HepG2 (cell line): ENCODE measurements at regions not wholly inside any gene's neighbourhood (a gene's known extent, or its start where the extent isn't known, plus 50 kb on each side); places are given as distances from the start of the nearest gene placed in this dataset.

Source experiments
- ASH2L ChIP-seq: fragments of 300-600, 200-600 bp; sonication (generic); IDR thresholded peaks from 2 replicates; pipeline ENCODE4 v1.7.0; 2017; ENCODE audit warnings: low read depth, mild to moderate bottlenecking, moderate library complexity, mixed read lengths, low read length; ENCODE audit not compliant: insufficient read length
- CTCF ChIP-seq: sonication (generic); formaldehyde crosslinking; IDR thresholded peaks from 2 replicates; pipeline ENCODE4 v1.5.0; 2020; ENCODE audit warnings: mild to moderate bottlenecking, missing genetic modification reagents, moderate library complexity
- IRX3 ChIP-seq: sonication (generic); formaldehyde crosslinking; IDR thresholded peaks from 2 replicates; pipeline ENCODE4 v1.8.1; 2023; ENCODE audit warnings: mild to moderate bottlenecking, low read depth, missing genetic modification reagents, borderline replicate concordance
- KLF9 ChIP-seq: IDR thresholded peaks from 2 replicates; pipeline ENCODE4 v1.6.1; 2016; ENCODE audit warnings: low read depth
- NCOA2 ChIP-seq: sonication (generic); formaldehyde crosslinking; IDR thresholded peaks from 2 replicates; pipeline ENCODE4 v1.8.0; 2022; ENCODE audit warnings: inconsistent platforms
- NR3C1 ChIP-seq: sonication (generic); formaldehyde crosslinking; IDR thresholded peaks from 2 replicates; pipeline ENCODE4 v1.4.0; 2020; ENCODE audit warnings: missing genetic modification reagents
- POLR2A ChIP-seq, 2 experiments: IDR thresholded peaks; 2 replicates each; pipeline ENCODE4 v1.6.1; 2011; ENCODE audit warnings: low read depth in 2 of 2, low read length in 2 of 2, mild to moderate bottlenecking in 1 of 2, moderate library complexity in 1 of 2; ENCODE audit not compliant: insufficient read depth in 1 of 2
- ZNF580 ChIP-seq: IDR thresholded peaks from 2 replicates; pipeline ENCODE4 v1.6.1; 2016; ENCODE audit warnings: low read depth, borderline replicate concordance
- ZNF629 ChIP-seq: sonication (generic); formaldehyde crosslinking; conservative IDR thresholded peaks from 2 replicates; pipeline ENCODE4 v1.5.0; 2020; ENCODE audit warnings: missing genetic modification reagents

- TF ChIP-seq KLF9 (no peak), POLR2A (IDR thresholded peaks at IDR 0.05; ENCODE audit: insufficient read depth in 1 of 2, low read depth in 2 of 2, low read length in 2 of 2) (no peak), ZNF629 (CRISPR knock-in tag) (no peak), NCOA2 (CRISPR knock-in tag) (no peak), CTCF (CRISPR knock-in tag) (no peak), NR3C1 (CRISPR knock-in tag) (no peak), ASH2L (no peak), ZNF580 (CRISPR knock-in tag) (no peak), IRX3 (CRISPR knock-in tag) (no peak)
Measured at GRCh38 chr3:154003649-154004048, 117.5 kb upstream of the ARHGEF26 start.
